WI38 (cell line): ENCODE measurements at regions not wholly inside any gene's neighbourhood (a gene's known extent, or its start where the extent isn't known, plus 50 kb on each side); places are given as distances from the start of the nearest gene placed in this dataset.

Experiments
- H3K4me3 ChIP-seq: 2 replicates; pipeline ENCODE4 v1.5.1; 2011; ENCODE audit warnings: low read depth, mild to moderate bottlenecking, control low read depth, low read length
- CTCF ChIP-seq: IDR thresholded peaks from 2 replicates; pipeline ENCODE4 v1.5.1; 2012; ENCODE audit warnings: low read depth, mild to moderate bottlenecking, control low read depth, low read length

GRCh38 chr4:117466388-117466787 lies 381.0 kb upstream of the TRAM1L1 start:
- H3K4me3 ChIP-seq = no peak overlapping the region
- no peak for TF ChIP-seq CTCF

GRCh38 chr4:117467404-117467803 lies 382.0 kb upstream of the TRAM1L1 start:
- TF ChIP-seq CTCF = no peak

GRCh38 chr4:117474987-117475386 lies 389.6 kb upstream of the TRAM1L1 start:
- no peak overlapping the region for H3K4me3 ChIP-seq
- TF ChIP-seq CTCF = no peak

More at GRCh38 chr4:117467404-117467803, 382.0 kb upstream of the TRAM1L1 start:
- H3K4me3 ChIP-seq = no peak overlapping the region

GRCh38 chr4:117477925-117478324 lies 392.5 kb upstream of the TRAM1L1 start:
- H3K4me3 ChIP-seq = no peak overlapping the region
- TF ChIP-seq CTCF = no peak

GRCh38 chr4:117478702-117479101 lies 393.3 kb upstream of the TRAM1L1 start:
- H3K4me3 ChIP-seq = no peak overlapping the region
- TF ChIP-seq CTCF = no peak

- no peak overlapping the region for H3K4me3 ChIP-seq
- TF ChIP-seq CTCF = no peak
These were observed 394.3 kb upstream of the TRAM1L1 start for GRCh38 chr4:117479673-117480072.

- TF ChIP-seq CTCF = no peak
- H3K4me3 ChIP-seq = no peak overlapping the region
These were observed 396.4 kb upstream of the TRAM1L1 start for GRCh38 chr4:117481742-117482141.
